ENCODE measurements at regions not wholly inside any gene's neighbourhood (a gene's known extent, or its start where the extent isn't known, plus 50 kb on each side); places are given as distances from the start of the nearest gene placed in this dataset.
"Not testable (repeated sequence)": the region's sequence is repeated elsewhere in the genome, so short reads cannot be mapped to it uniquely, and the experiment has no call there.

DNA sequence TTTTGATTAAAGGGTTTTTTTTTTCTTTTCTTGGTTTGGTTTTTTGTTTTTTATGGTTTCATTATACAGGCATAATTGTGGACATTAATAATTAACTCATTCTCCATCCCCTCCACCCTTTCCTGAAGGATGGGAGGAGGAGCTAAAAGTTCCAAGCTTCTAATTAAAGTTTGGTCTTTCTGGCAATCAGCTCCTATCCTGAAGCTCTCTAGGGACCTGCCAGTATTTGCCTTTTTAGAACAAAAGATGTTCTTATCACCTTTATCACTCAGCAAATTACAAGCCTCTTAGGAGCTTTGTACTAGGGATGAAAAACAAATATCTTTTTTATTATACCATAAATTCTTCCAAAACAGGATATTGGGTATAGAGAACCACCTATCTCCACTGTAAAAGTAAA lies 589.8 kb downstream of the PDHA2 start:
- DNase-seq (ENCODE audit: low read depth), result no peak

- DNase-seq (ENCODE audit: low read depth), result no peak
Observed at GRCh38 chr4:96431094-96431493, 591.2 kb downstream of the PDHA2 start.

GRCh38 chr4:96448315-96448872 lies 608.5 kb downstream of the PDHA2 start:
- DNase-seq (ENCODE audit: low read depth), result no peak

GRCh38 chr4:96455045-96455720 lies 615.3 kb downstream of the PDHA2 start:
- no peak for DNase-seq (ENCODE audit: low read depth)

- not testable (repeated sequence) for DNase-seq (ENCODE audit: low read depth)
Observed at GRCh38 chr4:96458031-96458430, 618.1 kb downstream of the PDHA2 start.

GRCh38 chr4:96459105-96459504 lies 619.2 kb downstream of the PDHA2 start:
- no peak for DNase-seq (ENCODE audit: low read depth)

GRCh38 chr4:96465834-96466233 lies 625.9 kb downstream of the PDHA2 start:
- no peak for DNase-seq (ENCODE audit: low read depth)

- no peak for DNase-seq (ENCODE audit: low read depth)
Observed at GRCh38 chr4:96471956-96472867, 632.3 kb downstream of the PDHA2 start.

GRCh38 chr4:96473246-96473645 lies 633.4 kb downstream of the PDHA2 start:
- no peak for DNase-seq (ENCODE audit: low read depth)

GRCh38 chr4:96483308-96484030 lies 643.6 kb downstream of the PDHA2 start:
- no peak for DNase-seq (ENCODE audit: low read depth)

- no peak for DNase-seq (ENCODE audit: low read depth)
Observed at GRCh38 chr4:96486563-96486962, 646.7 kb downstream of the PDHA2 start.

DNA sequence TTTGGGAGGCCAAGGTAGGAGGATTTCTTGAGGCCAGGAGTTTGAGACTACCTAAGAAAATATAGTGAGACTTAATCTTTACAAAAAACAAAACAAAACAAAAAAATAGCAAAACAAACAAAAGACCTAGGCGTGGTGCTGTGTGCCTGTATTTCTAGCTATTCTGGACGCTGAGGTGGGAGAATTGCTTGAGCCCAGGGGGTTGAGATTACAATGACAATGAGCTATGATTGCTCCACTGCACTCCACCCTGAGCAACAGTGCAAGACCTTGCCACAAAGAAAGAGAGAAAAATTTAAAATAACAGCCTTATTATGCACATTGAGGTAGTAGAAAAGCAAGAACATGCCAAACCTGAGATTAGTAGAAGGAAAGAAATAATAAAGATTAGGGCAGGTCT lies 657.7 kb downstream of the PDHA2 start:
- DNase-seq (ENCODE audit: low read depth), result no peak

- DNase-seq (ENCODE audit: low read depth), result no peak
Observed at GRCh38 chr4:96504386-96504785, 664.5 kb downstream of the PDHA2 start.

GRCh38 chr4:96509039-96509741 lies 669.3 kb downstream of the PDHA2 start:
- no peak for DNase-seq (ENCODE audit: low read depth)

DNA sequence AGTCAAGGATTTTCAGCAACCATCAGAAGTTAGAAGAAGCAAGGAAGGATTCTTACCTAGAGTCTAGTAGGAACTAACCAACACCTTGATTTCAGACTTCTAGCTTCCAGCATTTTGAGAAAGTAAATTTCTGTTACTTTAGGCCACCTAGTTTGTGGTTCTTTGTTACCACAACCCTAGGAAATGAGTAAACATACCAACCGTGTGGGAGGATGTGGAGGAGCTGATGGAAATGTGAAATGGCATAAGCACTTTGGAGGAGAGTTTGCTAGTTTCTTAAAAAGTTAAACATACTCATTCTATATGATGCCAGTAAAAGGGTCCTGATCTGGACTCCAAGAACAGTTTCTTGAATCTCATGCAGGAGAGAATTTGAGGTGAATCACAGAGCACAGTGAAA lies 679.4 kb downstream of the PDHA2 start:
- no peak for DNase-seq (ENCODE audit: low read depth)

DNA sequence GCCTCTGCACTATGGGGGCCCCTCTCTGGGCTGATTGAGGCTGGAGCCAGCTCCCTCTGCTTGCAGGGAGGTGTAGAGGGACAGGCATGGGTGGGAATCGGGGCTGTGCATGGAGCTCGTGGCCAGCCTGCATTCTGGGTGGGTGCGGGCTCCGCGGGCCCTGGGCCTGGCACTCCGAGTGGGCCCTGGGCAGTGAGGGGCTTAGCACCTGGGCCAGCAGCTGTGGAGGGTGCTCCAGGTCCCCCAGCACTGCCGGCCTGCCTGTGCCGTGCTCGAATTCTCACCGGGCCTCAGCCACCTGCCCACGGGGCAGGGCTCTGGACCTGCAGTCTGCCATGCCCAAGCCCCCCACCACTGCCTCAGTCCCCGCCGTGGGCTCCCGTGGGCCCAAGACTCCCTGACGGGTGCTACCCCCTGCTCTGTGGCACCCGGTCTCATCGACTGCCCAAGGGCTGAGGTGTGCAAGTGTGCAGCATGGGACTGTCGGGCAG lies 681.2 kb downstream of the PDHA2 start:
- DNase-seq (ENCODE audit: low read depth), result no peak

- DNase-seq (ENCODE audit: low read depth), result no peak
Observed at GRCh38 chr4:96523611-96524010, 683.7 kb downstream of the PDHA2 start.

DNA sequence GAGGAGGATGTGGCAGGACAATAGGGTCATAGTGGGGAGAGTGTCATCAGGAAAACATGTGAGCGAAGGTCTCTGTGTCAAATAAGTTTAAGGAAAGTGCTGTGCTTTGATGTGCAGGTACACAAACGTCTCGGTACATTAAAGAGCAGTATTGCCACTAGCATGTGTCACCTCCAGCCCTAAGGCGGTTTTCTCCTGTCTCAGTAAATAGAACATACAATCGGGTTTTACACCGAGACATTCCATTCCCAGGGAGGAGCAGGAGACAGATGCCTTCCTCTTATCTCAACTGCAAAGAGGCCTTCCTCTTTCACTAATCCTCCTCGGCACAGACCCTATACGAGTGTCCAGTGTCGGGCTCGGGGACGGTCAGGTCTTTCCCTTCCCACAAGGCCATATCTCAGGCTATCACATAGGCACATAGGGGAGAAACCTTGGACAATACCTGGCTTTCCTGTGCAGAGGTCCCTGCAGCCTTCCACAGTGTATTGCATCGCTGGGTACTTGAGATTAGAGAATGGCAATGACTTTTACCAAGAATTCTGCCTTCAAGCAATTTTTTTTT lies 684.5 kb downstream of the PDHA2 start:
- no peak for DNase-seq (ENCODE audit: low read depth)

DNA sequence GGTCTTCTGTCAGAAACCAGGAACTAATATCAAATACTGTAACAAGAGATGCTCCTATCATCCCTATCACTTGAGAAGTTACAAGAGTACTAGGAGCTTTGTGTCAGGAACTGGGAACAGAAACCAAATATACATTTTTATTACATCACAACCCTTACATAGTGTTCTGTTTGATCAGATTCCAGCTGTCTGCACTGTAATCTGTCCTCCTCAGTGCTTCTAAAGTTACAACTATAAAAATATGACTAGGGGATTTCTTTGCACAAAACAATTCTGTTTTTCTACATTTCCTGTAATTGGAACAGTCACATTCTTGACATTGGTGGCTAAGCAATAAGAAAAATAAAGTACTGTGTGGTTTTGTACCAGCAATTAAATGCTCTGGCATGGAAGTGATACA lies 686.0 kb downstream of the PDHA2 start:
- no peak for DNase-seq (ENCODE audit: low read depth)

- no peak for DNase-seq (ENCODE audit: low read depth)
Observed at GRCh38 chr4:96526625-96527024, 686.7 kb downstream of the PDHA2 start.

DNA sequence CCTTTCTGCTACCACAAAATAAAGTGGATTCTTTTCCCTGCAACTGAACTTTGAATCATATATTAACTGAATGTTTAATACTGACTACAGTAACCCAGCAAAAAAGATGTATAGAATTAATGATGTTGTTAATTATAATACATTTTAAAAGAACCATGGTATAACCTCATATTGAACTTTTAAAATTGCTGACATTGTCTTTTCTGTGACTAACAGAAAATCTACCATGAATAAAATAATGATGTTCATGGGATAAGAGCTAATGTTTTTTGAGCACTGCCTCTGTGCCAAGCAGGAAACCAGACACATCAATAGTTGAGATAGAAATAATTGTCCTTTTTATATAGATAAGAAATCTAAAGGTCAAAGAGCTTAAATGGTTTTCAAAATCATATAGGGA lies 691.9 kb downstream of the PDHA2 start:
- no peak for DNase-seq (ENCODE audit: low read depth)

Data from ELR (cell line).